HepG2 (cell line): ENCODE measurements at regions not wholly inside any gene's neighbourhood (a gene's known extent, or its start where the extent isn't known, plus 50 kb on each side); places are given as distances from the start of the nearest gene placed in this dataset.

ENCODE experiments used
- CBX5 ChIP-seq: sonication (generic); formaldehyde crosslinking; IDR thresholded peaks from 2 replicates; pipeline ENCODE4 v1.4.0; 2020; ENCODE audit warnings: missing genetic modification reagents, borderline replicate concordance
- DPF2 ChIP-seq: sonication (generic); formaldehyde crosslinking; IDR thresholded peaks from 2 replicates; pipeline ENCODE4 v1.4.0; 2020; ENCODE audit warnings: mild to moderate bottlenecking, low read depth, missing genetic modification reagents, borderline replicate concordance
- E2F5 ChIP-seq: sonication (generic); formaldehyde crosslinking; conservative IDR thresholded peaks from 2 replicates; pipeline ENCODE4 v1.4.0; 2020; ENCODE audit warnings: missing genetic modification reagents
- FOSL1 ChIP-seq: sonication (generic); formaldehyde crosslinking; IDR thresholded peaks from 2 replicates; pipeline ENCODE4 v1.9.0; 2021; ENCODE audit warnings: missing genetic modification reagents, borderline replicate concordance
- JUN ChIP-seq: sonication (generic); formaldehyde crosslinking; IDR thresholded peaks from 2 replicates; pipeline ENCODE4 v1.4.0; 2020; ENCODE audit warnings: mild to moderate bottlenecking, missing genetic modification reagents
- JUND ChIP-seq: sonication (generic); formaldehyde crosslinking; IDR thresholded peaks from 2 replicates; pipeline ENCODE4 v1.8.0; 2022; ENCODE audit warnings: mild to moderate bottlenecking, missing genetic modification reagents
- NCOA2 ChIP-seq: sonication (generic); formaldehyde crosslinking; IDR thresholded peaks from 2 replicates; pipeline ENCODE4 v1.8.0; 2022; ENCODE audit warnings: inconsistent platforms
- NFYB ChIP-seq: sonication (generic); formaldehyde crosslinking; IDR thresholded peaks from 2 replicates; pipeline ENCODE4 v1.4.0; 2020; ENCODE audit warnings: missing genetic modification reagents
- RAD21 ChIP-seq: fragments of 450-650 bp; formaldehyde crosslinking; IDR thresholded peaks from 2 replicates; pipeline ENCODE4 v1.5.0; 2020; ENCODE audit warnings: mild to moderate bottlenecking
- RERE ChIP-seq: IDR thresholded peaks from 2 replicates; pipeline ENCODE4 v1.6.1; 2016; ENCODE audit warnings: low read depth, missing genetic modification reagents, missing compliant biosample characterization
- TCF12 ChIP-seq, 2 experiments: fragments of 450-650 bp in 1 of 2; sonication (generic) in 1 of 2; formaldehyde crosslinking in 1 of 2; IDR thresholded peaks; 2 replicates each; pipeline versions ENCODE4 v1.6.1 to v1.8.0; 2017 to 2022; ENCODE audit warnings: antibody characterized with exemption in 1 of 2, mild to moderate bottlenecking in 1 of 2, missing genetic modification reagents in 1 of 2, moderate library complexity in 1 of 2
- ZNF160 ChIP-seq: sonication (generic); formaldehyde crosslinking; IDR thresholded peaks from 2 replicates; pipeline ENCODE4 v1.8.0; 2022; ENCODE audit warnings: mild to moderate bottlenecking, inconsistent platforms, missing genetic modification reagents
- ZNF331 ChIP-seq: sonication (generic); formaldehyde crosslinking; IDR thresholded peaks from 2 replicates; pipeline ENCODE4 v1.4.0; 2020; ENCODE audit warnings: missing genetic modification reagents
- ZNF782 ChIP-seq: sonication (generic); formaldehyde crosslinking; IDR thresholded peaks from 2 replicates; pipeline ENCODE4 v1.4.0; 2020; ENCODE audit warnings: missing genetic modification reagents, mild to moderate bottlenecking, borderline replicate concordance

GRCh38 chr7:130804220-130804619 lies 70.2 kb upstream of the KLF14 start:
- TF ChIP-seq FOSL1 (CRISPR knock-in tag): no peak
- no peak for TF ChIP-seq ZNF331 (CRISPR knock-in tag)
- TF ChIP-seq RERE: no peak
- TF ChIP-seq TCF12 (IDR thresholded peaks at IDR 0.05): no peak
- no peak for TF ChIP-seq TCF12 (CRISPR knock-in tag; IDR thresholded peaks at IDR 0.05)
- no peak for TF ChIP-seq CBX5 (CRISPR knock-in tag)
- no peak for TF ChIP-seq DPF2 (CRISPR knock-in tag)
- no peak for TF ChIP-seq NCOA2 (CRISPR knock-in tag)
- no peak for TF ChIP-seq E2F5 (CRISPR knock-in tag)
- TF ChIP-seq ZNF160 (CRISPR knock-in tag): no peak
- no peak for TF ChIP-seq JUND (CRISPR knock-in tag)
- TF ChIP-seq JUN: no peak
- no peak for TF ChIP-seq ZNF782
- no peak for TF ChIP-seq NFYB (CRISPR knock-in tag)
- no peak for TF ChIP-seq RAD21
